ENCODE measurements at regions not wholly inside any gene's neighbourhood (a gene's known extent, or its start where the extent isn't known, plus 50 kb on each side); places are given as distances from the start of the nearest gene placed in this dataset.

GRCh38 chr14:106487600-106487999 is 961.2 kb downstream of the TMEM121 start:
- TF ChIP-seq POLR2A (IDR thresholded peaks at IDR 0.05) = no peak
- no peak for TF ChIP-seq CTCF (IDR thresholded peaks at IDR 0.05)
